ENCODE measurements at regions not wholly inside any gene's neighbourhood (a gene's known extent, or its start where the extent isn't known, plus 50 kb on each side); places are given as distances from the start of the nearest gene placed in this dataset.

DNA sequence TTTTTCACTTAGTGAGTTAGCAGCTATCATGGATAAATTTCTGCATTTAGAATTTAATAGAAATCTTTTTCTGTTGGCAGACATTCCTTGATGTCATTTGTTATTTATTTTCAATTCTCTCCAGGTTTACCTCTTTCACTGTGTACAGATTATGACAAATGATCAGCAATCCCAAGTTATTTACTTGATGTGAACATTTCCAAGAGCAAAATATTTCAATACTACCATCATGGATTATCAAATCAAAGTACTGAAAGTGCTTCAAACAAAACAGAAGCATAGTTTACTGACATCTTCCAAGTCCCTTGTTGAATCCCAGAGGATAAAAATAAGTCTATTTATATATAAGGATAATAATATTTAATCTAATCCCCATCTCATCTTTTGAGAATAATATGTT lies 852.2 kb upstream of the CITED2 start:
- Histone ChIP-seq H3K36me3 (ENCODE audit: control insufficient read depth, insufficient read depth, low read length) (no peaks in the 10 kb centered on the region), H3K4me3 (ENCODE audit: low read length) (no peak overlapping the region), H3K27me3 (ENCODE audit: control insufficient read depth, insufficient read depth, low read length) (no peaks in the 10 kb centered on the region), H3K9me3 (ENCODE audit: control insufficient read depth, insufficient read depth, low read length) (no peaks in the 10 kb centered on the region), H3K27ac (ENCODE audit: low read length) (no peak overlapping the region), H3K4me1 (ENCODE audit: control insufficient read depth, insufficient read depth, low read length) (no peaks in the 10 kb centered on the region)
- DNase-seq (ENCODE audit: low read depth, low spot score), result no peak

- H3K27me3 ChIP-seq (ENCODE audit: control insufficient read depth, insufficient read depth, low read length), result no peaks in the 10 kb centered on the region
- no peak for DNase-seq (ENCODE audit: low read depth, low spot score)
- H3K4me3 ChIP-seq (ENCODE audit: low read length), result no peak overlapping the region
- no peaks in the 10 kb centered on the region for H3K9me3 ChIP-seq (ENCODE audit: control insufficient read depth, insufficient read depth, low read length)
- H3K4me1 ChIP-seq (ENCODE audit: control insufficient read depth, insufficient read depth, low read length), result no peaks in the 10 kb centered on the region
- H3K36me3 ChIP-seq (ENCODE audit: control insufficient read depth, insufficient read depth, low read length), result no peaks in the 10 kb centered on the region
- no CpG with 5 or more reads among the region's 2 CpGs for WGBS (ENCODE audit: insufficient coverage, insufficient read length)
- H3K27ac ChIP-seq (ENCODE audit: low read length), result no peak overlapping the region
Measured at GRCh38 chr6:140225701-140226436, 851.4 kb upstream of the CITED2 start.

DNA sequence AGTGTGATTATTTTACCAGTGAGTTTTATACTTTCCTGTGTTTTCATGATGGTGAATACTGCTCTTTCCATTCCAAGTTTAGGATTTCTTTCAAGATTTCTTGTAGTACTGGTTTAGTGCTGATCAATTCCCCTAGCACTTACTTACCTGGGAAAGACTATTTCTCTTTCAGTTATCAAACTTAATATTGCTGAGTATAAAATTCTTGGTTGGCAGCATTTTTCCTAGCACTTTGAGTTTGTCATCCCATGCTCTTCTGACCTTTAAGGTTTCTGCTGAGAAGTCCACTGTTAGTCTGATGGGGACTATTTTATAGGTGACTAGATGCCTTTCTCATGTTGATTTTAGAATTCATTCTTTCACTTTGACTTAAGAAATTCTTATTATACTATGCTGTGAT lies 842.8 kb upstream of the CITED2 start:
- Histone ChIP-seq H3K27ac (ENCODE audit: low read length) (no peak overlapping the region), H3K9me3 (ENCODE audit: control insufficient read depth, insufficient read depth, low read length) (peaks cover 2% of the 10 kb centered on the region), H3K27me3 (ENCODE audit: control insufficient read depth, insufficient read depth, low read length) (no peaks in the 10 kb centered on the region), H3K4me3 (ENCODE audit: low read length) (no peak overlapping the region), H3K36me3 (ENCODE audit: control insufficient read depth, insufficient read depth, low read length) (no peaks in the 10 kb centered on the region), H3K4me1 (ENCODE audit: control insufficient read depth, insufficient read depth, low read length) (no peaks in the 10 kb centered on the region)
- no peak for DNase-seq (ENCODE audit: low read depth, low spot score)

DNA sequence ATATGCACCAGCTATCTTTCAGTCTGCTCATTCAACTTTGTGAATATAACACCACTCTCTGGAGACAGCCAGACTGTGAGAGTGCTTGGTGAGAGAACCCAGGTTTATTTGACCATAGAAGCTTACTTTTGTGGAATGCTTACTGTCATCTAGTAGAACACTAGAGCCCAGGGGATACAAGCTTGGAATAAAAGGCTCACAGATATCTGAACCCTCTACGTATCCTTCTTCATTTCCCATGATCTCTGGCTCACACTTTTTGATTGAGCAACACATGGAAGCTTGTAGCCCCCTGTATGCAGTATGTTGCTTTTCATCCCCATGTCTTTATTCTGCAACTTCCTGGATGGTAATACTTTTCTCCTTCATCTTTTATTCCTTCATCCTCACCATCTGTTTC lies 835.3 kb upstream of the CITED2 start:
- no peaks in the 10 kb centered on the region for H3K9me3 ChIP-seq (ENCODE audit: control insufficient read depth, insufficient read depth, low read length)
- H3K36me3 ChIP-seq (ENCODE audit: control insufficient read depth, insufficient read depth, low read length), result no peaks in the 10 kb centered on the region
- DNase-seq (ENCODE audit: low read depth, low spot score), result no peak
- H3K27ac ChIP-seq (ENCODE audit: low read length), result no peak overlapping the region
- H3K4me1 ChIP-seq (ENCODE audit: control insufficient read depth, insufficient read depth, low read length), result no peaks in the 10 kb centered on the region
- H3K4me3 ChIP-seq (ENCODE audit: low read length), result no peak overlapping the region
- WGBS (ENCODE audit: insufficient coverage, insufficient read length), result no CpG with 5 or more reads among the region's 1 CpG
- no peaks in the 10 kb centered on the region for H3K27me3 ChIP-seq (ENCODE audit: control insufficient read depth, insufficient read depth, low read length)

- no peaks in the 10 kb centered on the region for H3K9me3 ChIP-seq (ENCODE audit: control insufficient read depth, insufficient read depth, low read length)
- no peak overlapping the region for H3K4me3 ChIP-seq (ENCODE audit: low read length)
- no peaks in the 10 kb centered on the region for H3K4me1 ChIP-seq (ENCODE audit: control insufficient read depth, insufficient read depth, low read length)
- H3K27me3 ChIP-seq (ENCODE audit: control insufficient read depth, insufficient read depth, low read length), result no peaks in the 10 kb centered on the region
- no peaks in the 10 kb centered on the region for H3K36me3 ChIP-seq (ENCODE audit: control insufficient read depth, insufficient read depth, low read length)
- H3K27ac ChIP-seq (ENCODE audit: low read length), result no peak overlapping the region
- DNase-seq (ENCODE audit: low read depth, low spot score), result no peak
- WGBS (ENCODE audit: insufficient coverage, insufficient read length), result 100% methylated on average over 3 of the region's 5 CpGs
Measured at GRCh38 chr6:140208286-140208685, 833.8 kb upstream of the CITED2 start.

DNA sequence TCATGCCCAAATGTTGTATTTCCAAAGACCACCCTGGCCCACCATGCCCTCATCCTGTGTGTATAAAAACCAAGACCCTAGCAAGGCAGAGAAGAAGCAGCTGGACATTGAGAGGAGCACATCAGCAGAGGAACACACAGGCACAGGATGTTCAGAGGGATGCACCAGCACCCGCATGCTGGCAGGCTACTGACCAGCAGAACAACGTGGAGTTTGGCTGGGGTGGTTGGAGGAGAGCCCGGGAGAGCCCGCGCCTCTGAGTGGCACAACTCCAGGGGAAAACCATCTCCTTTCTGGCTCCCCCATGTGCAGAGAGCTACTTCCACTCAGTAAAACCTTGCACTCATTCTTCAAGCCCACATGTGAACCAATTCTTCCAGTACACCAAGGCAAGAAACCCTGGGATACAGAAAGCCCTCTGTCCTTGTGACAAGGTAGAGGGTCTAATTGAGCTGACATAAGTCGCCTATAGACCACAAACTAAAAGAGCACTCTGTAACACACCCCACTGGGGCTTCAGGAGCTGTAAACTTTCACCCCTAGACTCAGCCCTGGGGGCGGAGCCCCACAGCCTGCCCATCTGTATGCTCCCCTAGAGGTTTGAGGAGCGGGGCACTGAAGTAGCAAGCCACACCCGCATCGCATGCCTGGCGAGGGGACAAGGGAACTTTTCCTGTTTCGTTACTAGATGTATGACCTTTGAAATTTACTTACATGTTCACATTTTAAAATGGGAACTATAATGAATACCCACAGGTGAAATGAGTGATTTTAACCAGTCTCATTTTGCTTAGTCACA lies 831.5 kb upstream of the CITED2 start:
- no peak overlapping the region for H3K27ac ChIP-seq (ENCODE audit: low read length)
- H3K27me3 ChIP-seq (ENCODE audit: control insufficient read depth, insufficient read depth, low read length), result no peaks in the 10 kb centered on the region
- DNase-seq (ENCODE audit: low read depth, low spot score), result no peak
- H3K4me3 ChIP-seq (ENCODE audit: low read length), result no peak overlapping the region
- no peaks in the 10 kb centered on the region for H3K36me3 ChIP-seq (ENCODE audit: control insufficient read depth, insufficient read depth, low read length)
- no peaks in the 10 kb centered on the region for H3K4me1 ChIP-seq (ENCODE audit: control insufficient read depth, insufficient read depth, low read length)
- H3K9me3 ChIP-seq (ENCODE audit: control insufficient read depth, insufficient read depth, low read length), result no peaks in the 10 kb centered on the region
- WGBS (ENCODE audit: insufficient coverage, insufficient read length), result no CpG with 5 or more reads among the region's 12 CpGs

GRCh38 chr6:140204154-140204553 lies 829.7 kb upstream of the CITED2 start:
- no peaks in the 10 kb centered on the region for H3K27me3 ChIP-seq (ENCODE audit: control insufficient read depth, insufficient read depth, low read length)
- DNase-seq (ENCODE audit: low read depth, low spot score), result no peak
- H3K36me3 ChIP-seq (ENCODE audit: control insufficient read depth, insufficient read depth, low read length), result no peaks in the 10 kb centered on the region
- no peaks in the 10 kb centered on the region for H3K9me3 ChIP-seq (ENCODE audit: control insufficient read depth, insufficient read depth, low read length)
- no peak overlapping the region for H3K27ac ChIP-seq (ENCODE audit: low read length)
- no peaks in the 10 kb centered on the region for H3K4me1 ChIP-seq (ENCODE audit: control insufficient read depth, insufficient read depth, low read length)
- H3K4me3 ChIP-seq (ENCODE audit: low read length), result no peak overlapping the region

DNA sequence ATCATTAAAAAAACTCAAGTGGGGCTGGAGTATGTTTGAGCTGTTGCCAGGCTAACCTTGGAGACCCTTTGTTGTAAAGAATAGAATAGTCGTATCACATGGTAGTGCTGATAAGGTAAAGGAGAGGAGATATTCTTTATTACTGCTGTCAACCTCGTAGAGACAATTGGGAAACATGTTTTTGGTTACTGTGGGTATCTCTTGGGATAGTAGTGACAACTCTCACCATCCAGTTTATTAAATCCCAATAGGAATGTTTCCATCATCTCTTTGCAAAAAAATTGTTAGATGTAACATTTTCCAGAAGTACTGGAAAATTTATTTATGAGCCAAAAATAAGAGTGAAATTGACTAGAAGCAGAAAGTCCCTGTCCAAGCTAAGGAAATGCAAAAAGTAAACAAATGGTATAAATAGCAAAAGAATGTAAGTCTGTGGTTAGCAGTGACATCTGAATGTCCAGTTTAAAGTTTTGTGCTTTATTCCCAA lies 829.3 kb upstream of the CITED2 start:
- Histone ChIP-seq H3K9me3 (ENCODE audit: control insufficient read depth, insufficient read depth, low read length) (no peaks in the 10 kb centered on the region), H3K4me3 (ENCODE audit: low read length) (no peak overlapping the region), H3K4me1 (ENCODE audit: control insufficient read depth, insufficient read depth, low read length) (no peaks in the 10 kb centered on the region), H3K27ac (ENCODE audit: low read length) (no peak overlapping the region), H3K36me3 (ENCODE audit: control insufficient read depth, insufficient read depth, low read length) (no peaks in the 10 kb centered on the region), H3K27me3 (ENCODE audit: control insufficient read depth, insufficient read depth, low read length) (no peaks in the 10 kb centered on the region)
- DNase-seq (ENCODE audit: low read depth, low spot score), result no peak
- WGBS (ENCODE audit: insufficient coverage, insufficient read length), result no CpG with 5 or more reads among the region's 2 CpGs

GRCh38 chr6:140202964-140203515 lies 828.6 kb upstream of the CITED2 start:
- DNase-seq (ENCODE audit: low read depth, low spot score), result no peak
- no CpG with 5 or more reads among the region's 2 CpGs for WGBS (ENCODE audit: insufficient coverage, insufficient read length)
- no peaks in the 10 kb centered on the region for H3K36me3 ChIP-seq (ENCODE audit: control insufficient read depth, insufficient read depth, low read length)
- H3K27me3 ChIP-seq (ENCODE audit: control insufficient read depth, insufficient read depth, low read length), result no peaks in the 10 kb centered on the region
- no peak overlapping the region for H3K27ac ChIP-seq (ENCODE audit: low read length)
- H3K4me3 ChIP-seq (ENCODE audit: low read length), result no peak overlapping the region
- no peaks in the 10 kb centered on the region for H3K9me3 ChIP-seq (ENCODE audit: control insufficient read depth, insufficient read depth, low read length)
- H3K4me1 ChIP-seq (ENCODE audit: control insufficient read depth, insufficient read depth, low read length), result no peaks in the 10 kb centered on the region

GRCh38 chr6:140201787-140202458 lies 827.5 kb upstream of the CITED2 start:
- no peak for DNase-seq (ENCODE audit: low read depth, low spot score)
- no CpG with 5 or more reads among the region's 1 CpG for WGBS (ENCODE audit: insufficient coverage, insufficient read length)

More at GRCh38 chr6:140201787-140202458, 827.5 kb upstream of the CITED2 start:
- Histone ChIP-seq H3K4me1 (ENCODE audit: control insufficient read depth, insufficient read depth, low read length) (no peaks in the 10 kb centered on the region), H3K36me3 (ENCODE audit: control insufficient read depth, insufficient read depth, low read length) (no peaks in the 10 kb centered on the region), H3K27me3 (ENCODE audit: control insufficient read depth, insufficient read depth, low read length) (no peaks in the 10 kb centered on the region), H3K4me3 (ENCODE audit: low read length) (no peak overlapping the region), H3K27ac (ENCODE audit: low read length) (no peak overlapping the region), H3K9me3 (ENCODE audit: control insufficient read depth, insufficient read depth, low read length) (no peaks in the 10 kb centered on the region)

Data from iPS DF 6.9 (cell line).